H1 (cell line): ENCODE measurements at regions not wholly inside any gene's neighbourhood (a gene's known extent, or its start where the extent isn't known, plus 50 kb on each side); places are given as distances from the start of the nearest gene placed in this dataset.

ENCODE experiments used
- CTCF ChIA-PET: fragments of 300-600 bp; sonication (Branson Sonifier 250); formaldehyde crosslinking; loops from one replicate; lab custom pipeline; 2021; ENCODE audit not compliant: partially characterized antibody; lab: Charles Lee
- POLR2A ChIA-PET: fragments of 300-600 bp; sonication (Branson Sonifier 250); formaldehyde crosslinking; loops from one replicate; lab custom pipeline; 2021; ENCODE audit warnings: inconsistent platforms; ENCODE audit not compliant: partially characterized antibody; lab: Charles Lee
- DNase-seq, 2 experiments: peaks; one replicate each; pipeline versions ENCODE4 v3.0.0 to v3.0.0-alpha.2; 2010 to 2022; ENCODE audit warnings: low spot score in 2 of 2, low read depth in 1 of 2, mixed read lengths in 1 of 2
- FAIRE-seq: peaks from 2 replicates; lab custom pipeline; 2011; peaks lifted over from hg19 to GRCh38; lab: Jason Lieb, UNC
- H2AFZ ChIP-seq: 2 replicates; pipeline ENCODE4 v1.8.1; 2012; ENCODE audit warnings: low read length, inconsistent platforms
- H2AK5ac ChIP-seq: 2 replicates; pipeline ENCODE4 v1.6.1; 2013; ENCODE audit warnings: low read depth, low read length
- H2BK120ac ChIP-seq: replicated peaks from 2 replicates; pipeline ENCODE3; 2013; ENCODE audit warnings: low read depth, low read length, inconsistent platforms
- H2BK12ac ChIP-seq: 2 replicates; pipeline ENCODE4 v1.6.1; 2013; ENCODE audit warnings: low read depth, low read length
- H2BK15ac ChIP-seq: 2 replicates; pipeline ENCODE4 v1.6.1; 2013; ENCODE audit warnings: low read length
- H2BK20ac ChIP-seq: 2 replicates; pipeline ENCODE4 v1.6.1; 2013; ENCODE audit warnings: low read length
- H2BK5ac ChIP-seq: 2 replicates; pipeline ENCODE4 v1.6.1; 2013; ENCODE audit warnings: low read depth, low read length
- H3K14ac ChIP-seq: 2 replicates; pipeline ENCODE4 v1.6.1; 2013; ENCODE audit warnings: inconsistent platforms; ENCODE audit not compliant: insufficient read length
- H3K18ac ChIP-seq: 2 replicates; pipeline ENCODE4 v1.6.1; 2013; ENCODE audit warnings: low read length; ENCODE audit errors: extremely low read depth
- H3K23ac ChIP-seq: 2 replicates; pipeline ENCODE4 v1.6.1; 2013; ENCODE audit warnings: inconsistent platforms; ENCODE audit not compliant: insufficient read length
- H3K23me2 ChIP-seq: 2 replicates; pipeline ENCODE4 v1.6.1; 2013; ENCODE audit warnings: low read depth, low read length
- H3K27ac ChIP-seq: 2 replicates; pipeline ENCODE4 v1.6.1; 2011; ENCODE audit warnings: low read depth, low read length, inconsistent platforms
- H3K27me3 ChIP-seq, 4 experiments: replicated peaks in 1 of 4; 1 replicate in 1 of 4; 2 replicates in 3 of 4; pipeline versions ENCODE4 v1.6.1 to v1.8.1; 2011 to 2013; ENCODE audit warnings: low read length in 3 of 4, mild to moderate bottlenecking in 3 of 4, inconsistent platforms in 2 of 4, mixed read lengths in 2 of 4, moderate library complexity in 1 of 4; ENCODE audit not compliant: control insufficient read depth in 3 of 4, insufficient read depth in 3 of 4; ENCODE audit errors: extremely low read depth in 1 of 4
- H3K36me3 ChIP-seq, 4 experiments: 2 replicates each; pipeline versions ENCODE4 v1.6.1 to v1.8.1; 2011 to 2013; ENCODE audit warnings: mild to moderate bottlenecking in 4 of 4, low read length in 3 of 4, moderate library complexity in 2 of 4, control low read depth in 1 of 4, inconsistent platforms in 1 of 4; ENCODE audit not compliant: insufficient read depth in 4 of 4, control insufficient read depth in 2 of 4
- H3K4ac ChIP-seq: replicated peaks from 2 replicates; pipeline ENCODE3; 2013; ENCODE audit warnings: low read length, low read depth, mixed read lengths, inconsistent platforms; ENCODE audit not compliant: insufficient read length
- H3K4me1 ChIP-seq, 4 experiments: replicated peaks in 1 of 4; 1 replicate in 1 of 4; 2 replicates in 3 of 4; pipeline versions ENCODE4 v1.6.1 to v1.8.1; 2011 to 2013; ENCODE audit warnings: low read length in 3 of 4, inconsistent platforms in 2 of 4, mixed read lengths in 1 of 4; ENCODE audit not compliant: insufficient read depth in 4 of 4, control insufficient read depth in 3 of 4
- H3K4me2 ChIP-seq, 2 experiments: 2 replicates each; pipeline versions ENCODE4 v1.6.1 to v1.8.1; 2011 to 2013; ENCODE audit warnings: low read depth in 2 of 2, low read length in 2 of 2, control low read depth in 1 of 2, inconsistent platforms in 1 of 2, mild to moderate bottlenecking in 1 of 2; ENCODE audit not compliant: insufficient read depth in 1 of 2
- H3K4me3 ChIP-seq, 4 experiments: fragments of 200-600, 300-600 bp in 1 of 4; sonication (generic), shearing (Covaris generic), sonication (Bioruptor Twin) in 1 of 4; 2 replicates each; pipeline versions ENCODE4 v1.5.1 to v1.8.1; 2011 to 2016; ENCODE audit warnings: low read length in 4 of 4, low read depth in 3 of 4, control low read depth in 2 of 4, inconsistent platforms in 2 of 4, mild to moderate bottlenecking in 2 of 4, mixed read lengths in 1 of 4, moderate library complexity in 1 of 4; ENCODE audit not compliant: insufficient read depth in 2 of 4; ENCODE audit errors: extremely low read depth in 1 of 4
- H3K56ac ChIP-seq: replicated peaks from 2 replicates; pipeline ENCODE3; 2013; ENCODE audit warnings: low read depth, mild to moderate bottlenecking, mixed read lengths, low read length, inconsistent platforms; ENCODE audit not compliant: insufficient read length
- H3K79me1 ChIP-seq: 2 replicates; pipeline ENCODE4 v1.6.1; 2013; ENCODE audit warnings: low read depth, low read length, control low read depth
- H3K79me2 ChIP-seq, 2 experiments: 2 replicates each; pipeline versions ENCODE4 v1.6.1 to v1.8.1; 2012 to 2013; ENCODE audit warnings: low read length in 2 of 2, mild to moderate bottlenecking in 2 of 2, inconsistent platforms in 1 of 2; ENCODE audit not compliant: insufficient read depth in 2 of 2, control insufficient read depth in 1 of 2
- H3K9ac ChIP-seq, 4 experiments: replicated peaks in 1 of 4; 1 replicate in 1 of 4; 2 replicates in 3 of 4; pipeline versions ENCODE4 v1.6.1 to v1.8.1; 2011 to 2013; ENCODE audit warnings: low read depth in 3 of 4, low read length in 3 of 4, control low read depth in 2 of 4, mild to moderate bottlenecking in 2 of 4, moderate library complexity in 2 of 4, inconsistent platforms in 1 of 4; ENCODE audit errors: extremely low read depth in 1 of 4
- H3K9me3 ChIP-seq, 2 experiments: 2 replicates each; pipeline versions ENCODE4 v1.6.1 to v1.8.1; 2012 to 2013; ENCODE audit warnings: mild to moderate bottlenecking in 2 of 2, moderate library complexity in 2 of 2, control low read depth in 1 of 2, inconsistent platforms in 1 of 2, low read depth in 1 of 2, low read length in 1 of 2, mixed read lengths in 1 of 2; ENCODE audit not compliant: insufficient read depth in 2 of 2
- H4K20me1 ChIP-seq, 2 experiments: replicated peaks in 1 of 2; 2 replicates each; pipeline versions ENCODE3 to v1.8.1; 2011 to 2013; ENCODE audit warnings: inconsistent platforms in 2 of 2, low read length in 2 of 2, mild to moderate bottlenecking in 1 of 2; ENCODE audit not compliant: insufficient read depth in 2 of 2, control insufficient read depth in 1 of 2
- H4K5ac ChIP-seq: 2 replicates; pipeline ENCODE4 v1.6.1; 2013; ENCODE audit warnings: low read length, low read depth, mixed read lengths, inconsistent platforms; ENCODE audit not compliant: insufficient read length
- H4K8ac ChIP-seq: 2 replicates; pipeline ENCODE4 v1.8.0; 2013; ENCODE audit warnings: mild to moderate bottlenecking, moderate library complexity, low read length, inconsistent platforms; ENCODE audit not compliant: insufficient read depth; ENCODE audit errors: extremely low read depth
- H4K91ac ChIP-seq: replicated peaks from 2 replicates; pipeline ENCODE3; 2013; ENCODE audit warnings: low read length, mixed read lengths, inconsistent platforms; ENCODE audit not compliant: insufficient read length
- BACH1 ChIP-seq: IDR thresholded peaks from 2 replicates; pipeline ENCODE4 v1.6.1; 2012; ENCODE audit warnings: low read length, improper control_type of control experiment
- CHD2 ChIP-seq: IDR thresholded peaks from 2 replicates; pipeline ENCODE4 v1.6.1; 2012; ENCODE audit warnings: low read length, improper control_type of control experiment
- EGR1 ChIP-seq: IDR thresholded peaks from 2 replicates; pipeline ENCODE4 v1.6.1; 2011; ENCODE audit warnings: low read depth, low read length, borderline replicate concordance
- NRF1 ChIP-seq: IDR thresholded peaks from 2 replicates; pipeline ENCODE4 v1.6.1; 2011; ENCODE audit warnings: mild to moderate bottlenecking, low read depth, low read length, improper control_type of control experiment
- POLR2A ChIP-seq, 2 experiments: IDR thresholded peaks; 1 replicate in 1 of 2; 2 replicates in 1 of 2; pipeline ENCODE4 v1.6.1; 2011; ENCODE audit warnings: low read depth in 2 of 2, low read length in 2 of 2, mild to moderate bottlenecking in 2 of 2; ENCODE audit errors: control extremely low read depth in 1 of 2
- POLR2AphosphoS5 ChIP-seq: IDR thresholded peaks from 2 replicates; pipeline ENCODE4 v1.6.1; 2011; ENCODE audit warnings: low read depth, low read length
- RFX5 ChIP-seq: IDR thresholded peaks from 2 replicates; pipeline ENCODE4 v1.6.1; 2011; ENCODE audit warnings: low read depth, low read length, improper control_type of control experiment, borderline replicate concordance
- RNF2 ChIP-seq: fragments of 200-900, 300-1000 bp; sonication (generic); IDR thresholded peaks from 2 replicates; pipeline ENCODE4 v1.7.1; 2016; ENCODE audit warnings: borderline replicate concordance, low read depth, mild to moderate bottlenecking, antibody characterized with exemption, low read length; ENCODE audit not compliant: poor library complexity, severe bottlenecking; ENCODE audit errors: missing control alignments
- SP1 ChIP-seq: IDR thresholded peaks from 2 replicates; pipeline ENCODE4 v1.6.1; 2011; ENCODE audit warnings: low read depth, low read length
- SP2 ChIP-seq: IDR thresholded peaks from 2 replicates; pipeline ENCODE4 v1.6.1; 2012; ENCODE audit warnings: mild to moderate bottlenecking, low read length, inconsistent platforms
- TCF12 ChIP-seq: IDR thresholded peaks from 2 replicates; pipeline ENCODE4 v1.6.1; 2011; ENCODE audit warnings: low read depth, mild to moderate bottlenecking, low read length
- WGBS, 2 experiments: shearing (Covaris generic) in 1 of 2; methylation state at CpG; one replicate each; pipeline versions ENCODE4 v1.1.6 to v1.1.7; 2013 to 2015; ENCODE audit warnings: low lambda C conversion rate in 2 of 2, mixed read lengths in 2 of 2, inconsistent platforms in 1 of 2, low coverage in 1 of 2, missing lambda C conversion rate in 1 of 2; ENCODE audit not compliant: insufficient replicate concordance in 2 of 2, insufficient coverage in 1 of 2, insufficient read length in 1 of 2; ENCODE audit errors: extremely low coverage in 1 of 2, missing lambda C conversion rate in 1 of 2; 5-methylcytosine and 5-hydroxymethylcytosine counted together
- TF ChIP-seq, protein P1 (sequence below): IDR thresholded peaks from 2 replicates; pipeline ENCODE4 v1.6.1; 2012; ENCODE audit warnings: low read length, inconsistent platforms
- TF ChIP-seq, protein P2 (sequence below): IDR thresholded peaks from 2 replicates; pipeline ENCODE4 v1.6.1; 2011; ENCODE audit warnings: low read length, improper control_type of control experiment

DNA sequence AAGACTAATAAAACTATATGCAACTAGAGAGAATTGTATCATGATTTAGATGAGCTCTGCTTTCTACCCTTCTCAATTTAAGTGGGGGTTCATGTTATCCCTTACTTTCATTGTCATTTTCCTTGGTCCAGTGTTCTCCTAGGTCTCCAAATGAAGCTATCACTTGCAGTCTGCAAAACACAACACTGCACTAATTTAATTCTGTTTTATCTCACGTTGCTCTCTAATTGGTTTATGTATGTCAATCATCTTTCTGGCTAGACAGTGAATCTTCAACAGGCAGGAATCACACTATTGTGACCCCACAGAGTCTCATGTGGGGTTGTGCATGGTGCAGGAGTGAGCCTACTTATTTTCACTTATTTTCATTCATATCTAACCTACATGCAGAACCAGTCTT, 348.3 kb upstream of the SYT4 start:
- POLR2A ChIA-PET, result no interaction called here
- H2BK5ac ChIP-seq, result no peak overlapping the region
- H4K91ac ChIP-seq, result no peak overlapping the region
- no peaks in the 10 kb centered on the region for H3K79me1 ChIP-seq
- H3K27me3 ChIP-seq, result no peaks in the 10 kb centered on the region
- no peak overlapping the region for H3K23ac ChIP-seq
- FAIRE-seq, result no peak
- TF ChIP-seq NRF1 (no peak), CHD2 (no peak), TCF12 (no peak), EGR1 (no peak), SP2 (no peak), POLR2AphosphoS5 (no peak), POLR2A (IDR thresholded peaks at IDR 0.05; ENCODE audit: control extremely low read depth in 1 of 2, low read depth in 2 of 2, low read length in 2 of 2) (no peak), RFX5 (no peak), SP1 (no peak), BACH1 (no peak), RNF2 (no peak)
- TF ChIP-seq, protein P1, sequence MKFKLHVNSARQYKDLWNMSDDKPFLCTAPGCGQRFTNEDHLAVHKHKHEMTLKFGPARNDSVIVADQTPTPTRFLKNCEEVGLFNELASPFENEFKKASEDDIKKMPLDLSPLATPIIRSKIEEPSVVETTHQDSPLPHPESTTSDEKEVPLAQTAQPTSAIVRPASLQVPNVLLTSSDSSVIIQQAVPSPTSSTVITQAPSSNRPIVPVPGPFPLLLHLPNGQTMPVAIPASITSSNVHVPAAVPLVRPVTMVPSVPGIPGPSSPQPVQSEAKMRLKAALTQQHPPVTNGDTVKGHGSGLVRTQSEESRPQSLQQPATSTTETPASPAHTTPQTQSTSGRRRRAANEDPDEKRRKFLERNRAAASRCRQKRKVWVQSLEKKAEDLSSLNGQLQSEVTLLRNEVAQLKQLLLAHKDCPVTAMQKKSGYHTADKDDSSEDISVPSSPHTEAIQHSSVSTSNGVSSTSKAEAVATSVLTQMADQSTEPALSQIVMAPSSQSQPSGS, result no peak
- TF ChIP-seq, protein P2, sequence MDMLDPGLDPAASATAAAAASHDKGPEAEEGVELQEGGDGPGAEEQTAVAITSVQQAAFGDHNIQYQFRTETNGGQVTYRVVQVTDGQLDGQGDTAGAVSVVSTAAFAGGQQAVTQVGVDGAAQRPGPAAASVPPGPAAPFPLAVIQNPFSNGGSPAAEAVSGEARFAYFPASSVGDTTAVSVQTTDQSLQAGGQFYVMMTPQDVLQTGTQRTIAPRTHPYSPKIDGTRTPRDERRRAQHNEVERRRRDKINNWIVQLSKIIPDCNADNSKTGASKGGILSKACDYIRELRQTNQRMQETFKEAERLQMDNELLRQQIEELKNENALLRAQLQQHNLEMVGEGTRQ, result no peak
- TF ChIP-seq, all 59 proteins: peak for 0
- CTCF ChIA-PET, result interaction anchor here (1.9 kb wide), 1 partner anchor 22 kb away, joined by 4 read pairs; no protein-coding TSS in a partner anchor
- H4K20me1 ChIP-seq, result no peaks in the 10 kb centered on the region
- no peak for DNase-seq
- no peak overlapping the region for H2AK5ac ChIP-seq
- H3K4ac ChIP-seq, result no peak overlapping the region
- H2BK15ac ChIP-seq, result no peak overlapping the region
- H3K4me3 ChIP-seq, result no peak overlapping the region
- 80% methylated on average over 1 of the region's 1 CpG; no CpG with 5 or more reads in 1 of the 2 experiments for WGBS, 2 experiments
- no peak overlapping the region for H3K4me2 ChIP-seq
- H3K79me2 ChIP-seq, result no peaks in the 10 kb centered on the region
- H3K18ac ChIP-seq, result no peak overlapping the region
- H3K9me3 ChIP-seq, result no peaks in the 10 kb centered on the region
- 0 out of 7 replicates have a peak, but pooled peaks cover 0 to 1% (median 0%) of the 10 kb centered on the region in 4 experiments for H3K4me1 ChIP-seq
- H2BK20ac ChIP-seq, result no peak overlapping the region
- no peak overlapping the region for H3K27ac ChIP-seq
- H3K36me3 ChIP-seq, result no peaks in the 10 kb centered on the region
- no peak overlapping the region for H4K5ac ChIP-seq
- no peak overlapping the region for H4K8ac ChIP-seq
- H3K14ac ChIP-seq, result no peak overlapping the region
- H3K9ac ChIP-seq, result no peak overlapping the region
- H3K56ac ChIP-seq, result no peak overlapping the region
- H2BK120ac ChIP-seq, result no peak overlapping the region
- no peak overlapping the region for H2AFZ ChIP-seq
- H3K23me2 ChIP-seq, result no peaks in the 10 kb centered on the region
- no peak overlapping the region for H2BK12ac ChIP-seq
